DOHH2 (cell line): ENCODE measurements at regions not wholly inside any gene's neighbourhood (a gene's known extent, or its start where the extent isn't known, plus 50 kb on each side); places are given as distances from the start of the nearest gene placed in this dataset.

ENCODE experiments used
- H3F3A ChIP-seq: fragments of 200-600 bp; sonication (generic), shearing (Covaris generic); 2 replicates; pipeline ENCODE4 v1.6.0; 2016; ENCODE audit warnings: antibody characterized with exemption, mild to moderate bottlenecking; ENCODE audit not compliant: control insufficient read depth, insufficient read depth
- H3K27ac ChIP-seq: fragments of 200-600 bp; sonication (generic); 2 replicates; pipeline ENCODE4 v1.5.1; 2014; ENCODE audit warnings: low read depth, mild to moderate bottlenecking, low read length, moderate library complexity
- H3K27me3 ChIP-seq: fragments of 200-600 bp; sonication (generic); 2 replicates; pipeline ENCODE4 v1.6.1; 2014; ENCODE audit warnings: mild to moderate bottlenecking, low read length, mixed read lengths; ENCODE audit not compliant: control insufficient read depth
- H3K36me3 ChIP-seq: fragments of 200-600 bp; sonication (generic); 2 replicates; pipeline ENCODE4 v1.6.1; 2014; ENCODE audit warnings: mild to moderate bottlenecking, low read length, moderate library complexity, mixed read lengths; ENCODE audit not compliant: control insufficient read depth
- H3K4me1 ChIP-seq: fragments of 200-600 bp; sonication (generic); 2 replicates; pipeline ENCODE4 v1.6.1; 2014; ENCODE audit warnings: mild to moderate bottlenecking, low read length, mixed read lengths; ENCODE audit not compliant: control insufficient read depth
- H3K4me2 ChIP-seq: fragments of 200-600 bp; sonication (generic); 2 replicates; pipeline ENCODE4 v1.6.0; 2014; ENCODE audit warnings: mild to moderate bottlenecking, low read length, moderate library complexity
- H3K4me3 ChIP-seq: fragments of 200-600 bp; sonication (generic); 2 replicates; pipeline ENCODE4 v1.5.1; 2014; ENCODE audit warnings: mild to moderate bottlenecking, low read length, mixed read lengths
- H3K79me2 ChIP-seq: fragments of 200-600 bp; sonication (generic); 2 replicates; pipeline ENCODE4 v1.6.1; 2014; ENCODE audit warnings: mild to moderate bottlenecking, low read length, mixed read lengths; ENCODE audit not compliant: control insufficient read depth
- H3K9me2 ChIP-seq: fragments of 200-600 bp; sonication (generic); replicated peaks from 2 replicates; pipeline ENCODE4 v1.6.1; 2014; ENCODE audit warnings: mild to moderate bottlenecking, low read length, mixed read lengths; ENCODE audit not compliant: control insufficient read depth
- H3K9me3 ChIP-seq: fragments of 200-600 bp; sonication (generic); 2 replicates; pipeline ENCODE4 v1.6.1; 2014; ENCODE audit warnings: antibody characterized with exemption, low read length, mixed read lengths; ENCODE audit not compliant: control insufficient read depth, insufficient read depth
- H4K20me1 ChIP-seq: fragments of 200-600 bp; sonication (generic); 2 replicates; pipeline ENCODE4 v1.6.0; 2014; ENCODE audit warnings: low read depth, mild to moderate bottlenecking, antibody characterized with exemption, low read length, moderate library complexity; ENCODE audit not compliant: control insufficient read depth, insufficient read depth
- EZH2phosphoT487 ChIP-seq: fragments of 200-600 bp; sonication (generic); IDR thresholded peaks from 2 replicates; pipeline ENCODE4 v1.6.1; 2017; ENCODE audit warnings: borderline replicate concordance, mild to moderate bottlenecking, antibody characterized with exemption, low read length, moderate library complexity, mixed read lengths
- TF ChIP-seq, protein P1 (sequence below): fragments of 200-600 bp; sonication (generic); IDR thresholded peaks from one replicate; pipeline ENCODE4 v1.5.1; 2014; ENCODE audit warnings: antibody characterized with exemption, mild to moderate bottlenecking, low read depth, low read length; ENCODE audit not compliant: poor library complexity, severe bottlenecking

DNA sequence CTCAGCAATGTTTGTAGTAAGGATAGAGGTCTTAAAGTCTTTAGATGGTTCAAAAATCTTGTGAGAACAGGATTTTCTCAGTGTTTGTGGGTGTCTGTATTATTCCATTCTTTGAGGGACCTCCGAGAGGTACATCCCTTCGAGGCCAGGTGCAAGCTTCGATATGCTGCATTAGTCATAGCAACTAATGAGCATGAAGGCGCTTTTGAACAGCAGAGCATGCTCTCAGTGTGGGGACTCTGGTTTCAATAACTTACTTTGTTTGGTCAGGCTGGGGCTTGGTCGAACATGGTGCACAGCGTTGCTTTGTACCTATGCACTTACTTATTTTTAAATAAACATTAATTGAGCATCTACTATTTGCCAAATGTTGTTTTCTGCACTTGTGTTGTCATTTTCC lies 297.9 kb downstream of the CLIC5 start:
- Histone ChIP-seq H3K27ac (no peak overlapping the region), H3K4me3 (no peak overlapping the region), H3F3A (no peaks in the 10 kb centered on the region), H3K4me2 (no peak overlapping the region), H3K9me2 (no peaks in the 10 kb centered on the region), H3K9me3 (no peaks in the 10 kb centered on the region), H3K27me3 (no peaks in the 10 kb centered on the region; the same call in 1 of the 2 replicates), H3K36me3 (no peaks in the 10 kb centered on the region), H3K79me2 (no peaks in the 10 kb centered on the region), H4K20me1 (no peaks in the 10 kb centered on the region), H3K4me1 (peaks cover 16% of the 10 kb centered on the region)
- TF ChIP-seq, protein P1, sequence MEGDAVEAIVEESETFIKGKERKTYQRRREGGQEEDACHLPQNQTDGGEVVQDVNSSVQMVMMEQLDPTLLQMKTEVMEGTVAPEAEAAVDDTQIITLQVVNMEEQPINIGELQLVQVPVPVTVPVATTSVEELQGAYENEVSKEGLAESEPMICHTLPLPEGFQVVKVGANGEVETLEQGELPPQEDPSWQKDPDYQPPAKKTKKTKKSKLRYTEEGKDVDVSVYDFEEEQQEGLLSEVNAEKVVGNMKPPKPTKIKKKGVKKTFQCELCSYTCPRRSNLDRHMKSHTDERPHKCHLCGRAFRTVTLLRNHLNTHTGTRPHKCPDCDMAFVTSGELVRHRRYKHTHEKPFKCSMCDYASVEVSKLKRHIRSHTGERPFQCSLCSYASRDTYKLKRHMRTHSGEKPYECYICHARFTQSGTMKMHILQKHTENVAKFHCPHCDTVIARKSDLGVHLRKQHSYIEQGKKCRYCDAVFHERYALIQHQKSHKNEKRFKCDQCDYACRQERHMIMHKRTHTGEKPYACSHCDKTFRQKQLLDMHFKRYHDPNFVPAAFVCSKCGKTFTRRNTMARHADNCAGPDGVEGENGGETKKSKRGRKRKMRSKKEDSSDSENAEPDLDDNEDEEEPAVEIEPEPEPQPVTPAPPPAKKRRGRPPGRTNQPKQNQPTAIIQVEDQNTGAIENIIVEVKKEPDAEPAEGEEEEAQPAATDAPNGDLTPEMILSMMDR = no peak
- no peak for TF ChIP-seq EZH2phosphoT487

DNA sequence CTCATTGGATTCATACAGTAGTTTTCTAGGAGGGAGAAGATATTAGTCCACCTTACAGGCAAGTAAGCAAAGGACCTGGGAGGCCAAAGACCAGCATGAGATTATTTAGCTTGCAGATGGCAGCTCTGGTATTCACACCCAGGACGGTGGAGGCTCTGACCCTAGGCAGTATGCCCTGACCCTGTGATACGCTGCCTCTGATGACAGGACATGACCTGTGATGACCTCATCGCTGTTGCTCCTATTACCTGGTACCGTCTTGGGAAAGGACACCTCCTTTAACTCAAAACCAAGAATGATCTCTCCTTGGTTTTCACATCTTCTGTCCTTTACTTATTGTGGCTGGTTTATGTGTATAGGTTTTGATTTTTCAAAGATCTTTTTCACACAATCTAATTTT lies 298.6 kb downstream of the CLIC5 start:
- Histone ChIP-seq H4K20me1 (no peaks in the 10 kb centered on the region), H3K79me2 (no peaks in the 10 kb centered on the region), H3K27ac (no peak overlapping the region), H3K27me3 (no peaks in the 10 kb centered on the region; the same call in 1 of the 2 replicates), H3K4me1 (peaks cover 18% of the 10 kb centered on the region), H3F3A (no peaks in the 10 kb centered on the region), H3K9me3 (no peaks in the 10 kb centered on the region), H3K4me3 (no peak overlapping the region), H3K4me2 (no peak overlapping the region), H3K36me3 (no peaks in the 10 kb centered on the region), H3K9me2 (no peaks in the 10 kb centered on the region)
- TF ChIP-seq, protein P1 = no peak
- TF ChIP-seq EZH2phosphoT487 = no peak

DNA sequence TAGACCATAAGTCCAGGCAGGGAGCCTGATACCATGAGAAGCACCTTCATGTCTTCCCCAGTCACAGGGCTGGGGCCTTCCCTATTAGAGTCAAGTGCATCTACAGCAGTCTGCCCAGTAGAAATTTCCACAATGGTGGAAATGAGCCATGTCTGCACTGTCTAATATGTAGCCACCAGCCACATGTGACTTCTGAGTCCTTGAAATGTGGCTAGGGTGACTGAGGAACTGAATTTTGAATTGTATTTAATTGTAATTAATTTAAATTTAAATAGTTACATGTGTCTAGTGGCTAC lies 300.2 kb downstream of the CLIC5 start:
- Histone ChIP-seq H3F3A (no peaks in the 10 kb centered on the region), H4K20me1 (no peaks in the 10 kb centered on the region), H3K9me2 (no peaks in the 10 kb centered on the region), H3K27ac (no peak overlapping the region), H3K4me3 (no peak overlapping the region), H3K4me2 (no peak overlapping the region), H3K9me3 (no peaks in the 10 kb centered on the region), H3K36me3 (no peaks in the 10 kb centered on the region), H3K4me1 (peaks cover 23% of the 10 kb centered on the region), H3K79me2 (no peaks in the 10 kb centered on the region), H3K27me3 (no peaks in the 10 kb centered on the region; the same call in 1 of the 2 replicates)
- TF ChIP-seq, protein P1 = no peak
- no peak for TF ChIP-seq EZH2phosphoT487

DNA sequence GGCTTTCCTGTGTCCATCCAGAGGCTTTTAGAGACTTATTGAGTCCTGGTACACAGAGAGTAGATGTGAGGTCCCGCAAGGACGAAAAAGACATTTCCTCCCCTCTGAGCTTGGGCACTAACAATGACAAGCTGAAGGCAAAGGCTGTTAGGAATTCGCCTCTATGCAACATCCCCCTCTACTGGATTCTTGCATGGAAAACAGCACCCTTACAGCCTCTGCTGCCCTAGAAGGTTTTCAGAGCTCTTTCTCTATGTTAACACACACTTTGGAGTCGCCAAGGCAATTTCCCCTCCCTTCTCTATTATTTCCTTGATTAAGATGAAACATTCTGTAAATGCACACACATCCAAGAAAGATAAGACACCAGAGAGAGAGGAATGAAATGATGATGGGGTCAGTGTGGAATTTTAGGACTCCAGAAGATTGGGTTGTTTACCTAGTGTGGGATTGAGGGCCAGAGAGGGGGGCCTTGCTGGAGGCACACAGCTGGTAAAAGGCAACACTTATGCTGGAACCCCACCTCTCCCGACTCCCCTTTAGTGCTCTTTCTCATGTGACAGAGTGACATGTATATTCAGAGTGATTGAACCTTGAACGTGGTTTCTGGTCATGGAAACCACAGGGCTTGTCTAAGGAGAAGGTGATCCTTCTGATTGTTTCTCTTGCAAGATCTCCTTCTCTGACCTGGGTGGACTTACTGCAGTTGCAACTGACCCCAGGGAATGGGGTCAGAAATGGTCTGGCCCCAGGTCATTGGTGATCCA lies 300.7 kb downstream of the CLIC5 start:
- H3K9me2 ChIP-seq = no peaks in the 10 kb centered on the region
- no peaks in the 10 kb centered on the region for H3K9me3 ChIP-seq
- no peaks in the 10 kb centered on the region for H3K36me3 ChIP-seq
- no peak for TF ChIP-seq EZH2phosphoT487
- TF ChIP-seq, protein P1 = peak; percentile 74
- peaks cover 28% of the 10 kb centered on the region for H3K4me1 ChIP-seq
- no peaks in the 10 kb centered on the region for H3K79me2 ChIP-seq
- H3K27me3 ChIP-seq = no peaks in the 10 kb centered on the region; the same call in 1 of the 2 replicates
- H3F3A ChIP-seq = no peaks in the 10 kb centered on the region
- H3K4me3 ChIP-seq = no peak overlapping the region
- no peaks in the 10 kb centered on the region for H4K20me1 ChIP-seq
- H3K4me2 ChIP-seq = no peak overlapping the region
- no peak overlapping the region for H3K27ac ChIP-seq
